ENCODE measurements at regions not wholly inside any gene's neighbourhood (a gene's known extent, or its start where the extent isn't known, plus 50 kb on each side); places are given as distances from the start of the nearest gene placed in this dataset.

DNA sequence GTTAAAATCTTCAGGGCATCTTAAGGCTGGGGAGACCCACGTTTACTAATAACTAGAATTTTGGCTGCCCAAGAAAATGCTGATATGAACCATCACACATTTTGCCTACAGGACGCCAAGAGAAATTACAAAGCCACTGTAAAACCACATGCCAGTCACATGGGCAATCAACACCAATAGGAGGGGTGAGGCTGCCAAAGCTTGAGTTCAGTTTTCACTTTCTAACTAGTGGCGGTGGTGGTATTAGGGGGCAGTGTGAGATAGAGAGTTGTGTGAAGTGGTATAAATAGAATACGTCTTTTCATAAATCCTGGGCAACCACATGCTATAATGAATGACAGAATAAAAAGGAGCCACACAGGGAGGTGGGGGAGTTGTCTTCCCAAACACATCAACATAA lies 147.3 kb downstream of the WNT5A start:
- no peak for ATAC-seq
- intact Hi-C loops (cut with micrococcal nuclease) = no loop called here
- H3K4me1 Mint-ChIP-seq = no peaks in the 10 kb centered on the region
- H3K36me3 ChIP-seq (ENCODE audit: control insufficient read depth, insufficient read depth, low read length) = no peaks in the 10 kb centered on the region
- no peak overlapping the region for H3K27ac ChIP-seq (ENCODE audit: low read length)
- H3K4me3 ChIP-seq (ENCODE audit: low read length) = no peak overlapping the region
- H3K9me3 ChIP-seq (ENCODE audit: control insufficient read depth, insufficient read depth, low read length) = peaks cover 2% of the 10 kb centered on the region
- no peaks in the 10 kb centered on the region for H3K27me3 Mint-ChIP-seq (ENCODE audit: low read depth in 2 of 2)
- H3K4me1 ChIP-seq (ENCODE audit: control insufficient read depth, insufficient read depth, low read length) = no peaks in the 10 kb centered on the region
- H3K27me3 ChIP-seq (ENCODE audit: control insufficient read depth, insufficient read depth, low read length) = no peaks in the 10 kb centered on the region
- H3K36me3 Mint-ChIP-seq = no peaks in the 10 kb centered on the region
- no peak for DNase-seq
- TF ChIP-seq, protein P1, sequence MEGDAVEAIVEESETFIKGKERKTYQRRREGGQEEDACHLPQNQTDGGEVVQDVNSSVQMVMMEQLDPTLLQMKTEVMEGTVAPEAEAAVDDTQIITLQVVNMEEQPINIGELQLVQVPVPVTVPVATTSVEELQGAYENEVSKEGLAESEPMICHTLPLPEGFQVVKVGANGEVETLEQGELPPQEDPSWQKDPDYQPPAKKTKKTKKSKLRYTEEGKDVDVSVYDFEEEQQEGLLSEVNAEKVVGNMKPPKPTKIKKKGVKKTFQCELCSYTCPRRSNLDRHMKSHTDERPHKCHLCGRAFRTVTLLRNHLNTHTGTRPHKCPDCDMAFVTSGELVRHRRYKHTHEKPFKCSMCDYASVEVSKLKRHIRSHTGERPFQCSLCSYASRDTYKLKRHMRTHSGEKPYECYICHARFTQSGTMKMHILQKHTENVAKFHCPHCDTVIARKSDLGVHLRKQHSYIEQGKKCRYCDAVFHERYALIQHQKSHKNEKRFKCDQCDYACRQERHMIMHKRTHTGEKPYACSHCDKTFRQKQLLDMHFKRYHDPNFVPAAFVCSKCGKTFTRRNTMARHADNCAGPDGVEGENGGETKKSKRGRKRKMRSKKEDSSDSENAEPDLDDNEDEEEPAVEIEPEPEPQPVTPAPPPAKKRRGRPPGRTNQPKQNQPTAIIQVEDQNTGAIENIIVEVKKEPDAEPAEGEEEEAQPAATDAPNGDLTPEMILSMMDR (IDR thresholded peaks at IDR 0.05) = no peak
- peaks cover 3 to 10% of the 10 kb centered on the region in 2 donors for H3K9me3 Mint-ChIP-seq
- WGBS (ENCODE audit: insufficient coverage) = 76% methylated on average over 3 of the region's 4 CpGs
- no peak overlapping the region for H3K4me3 Mint-ChIP-seq
- H3K27ac Mint-ChIP-seq = no peak overlapping the region

DNA sequence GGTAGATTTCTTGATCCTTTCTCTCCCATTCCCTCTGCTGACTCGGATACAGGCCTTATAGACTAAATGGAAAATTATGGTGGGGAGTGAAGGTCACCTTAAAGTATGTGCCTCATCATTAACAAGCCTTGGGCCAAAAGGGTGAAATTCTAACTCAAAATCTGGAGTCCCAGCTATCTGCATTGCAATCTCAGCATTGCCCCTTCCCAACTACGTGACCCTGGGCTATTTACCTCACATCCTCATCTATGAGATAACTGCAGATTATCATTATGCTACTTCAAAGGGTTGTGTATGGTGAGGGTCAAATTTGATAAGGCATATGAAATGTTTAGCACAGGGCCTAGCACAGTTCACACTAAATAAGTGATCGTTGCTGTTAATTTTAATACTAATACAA lies 147.7 kb downstream of the WNT5A start:
- Mint-ChIP-seq H3K27me3 (ENCODE audit: low read depth in 2 of 2) (no peaks in the 10 kb centered on the region), H3K27ac (no peak overlapping the region), H3K4me3 (no peak overlapping the region), H3K9me3 (peaks cover 3 to 10% of the 10 kb centered on the region in 2 donors), H3K4me1 (no peaks in the 10 kb centered on the region), H3K36me3 (no peaks in the 10 kb centered on the region)
- no peak for DNase-seq
- Histone ChIP-seq H3K9me3 (ENCODE audit: control insufficient read depth, insufficient read depth, low read length) (peaks cover 2% of the 10 kb centered on the region), H3K27me3 (ENCODE audit: control insufficient read depth, insufficient read depth, low read length) (no peaks in the 10 kb centered on the region), H3K4me1 (ENCODE audit: control insufficient read depth, insufficient read depth, low read length) (no peaks in the 10 kb centered on the region), H3K36me3 (ENCODE audit: control insufficient read depth, insufficient read depth, low read length) (no peaks in the 10 kb centered on the region), H3K27ac (ENCODE audit: low read length) (no peak overlapping the region), H3K4me3 (ENCODE audit: low read length) (no peak overlapping the region)
- 80% methylated on average over 1 of the region's 3 CpGs for WGBS (ENCODE audit: insufficient coverage)
- TF ChIP-seq, protein P1 (IDR thresholded peaks at IDR 0.05) = no peak
- no peak for ATAC-seq
- intact Hi-C loops (cut with micrococcal nuclease) = no loop called here

DNA sequence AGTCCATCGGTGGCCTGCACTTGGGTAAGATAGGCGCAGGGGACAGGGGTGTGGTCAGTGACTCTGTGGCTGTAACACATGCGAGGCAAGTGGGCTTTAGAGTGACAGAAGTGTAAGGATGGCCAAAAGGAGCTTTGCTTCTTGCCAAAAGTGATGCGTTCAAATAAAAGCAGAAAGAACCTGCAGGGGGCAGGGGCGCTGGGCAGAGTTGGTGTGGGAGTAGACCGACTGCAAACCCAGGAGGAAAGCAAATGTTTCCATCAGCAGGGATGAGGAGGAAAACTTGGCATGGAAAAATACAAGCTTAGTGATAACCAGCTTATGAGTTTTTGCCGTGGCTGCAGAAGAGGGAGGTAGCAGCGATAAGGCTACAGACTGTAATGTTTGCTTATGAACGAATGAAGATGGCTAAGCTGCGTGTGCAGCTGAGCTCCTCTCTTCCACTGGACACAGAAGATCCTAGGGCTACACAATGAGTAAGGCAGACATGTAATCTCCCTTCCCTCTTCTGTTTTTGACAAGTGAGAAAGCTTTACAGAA lies 149.4 kb downstream of the WNT5A start:
- 87% methylated on average over 10 of the region's 10 CpGs for WGBS (ENCODE audit: insufficient coverage)
- H3K9me3 Mint-ChIP-seq = peaks cover 7 to 10% of the 10 kb centered on the region in 2 donors

DNA sequence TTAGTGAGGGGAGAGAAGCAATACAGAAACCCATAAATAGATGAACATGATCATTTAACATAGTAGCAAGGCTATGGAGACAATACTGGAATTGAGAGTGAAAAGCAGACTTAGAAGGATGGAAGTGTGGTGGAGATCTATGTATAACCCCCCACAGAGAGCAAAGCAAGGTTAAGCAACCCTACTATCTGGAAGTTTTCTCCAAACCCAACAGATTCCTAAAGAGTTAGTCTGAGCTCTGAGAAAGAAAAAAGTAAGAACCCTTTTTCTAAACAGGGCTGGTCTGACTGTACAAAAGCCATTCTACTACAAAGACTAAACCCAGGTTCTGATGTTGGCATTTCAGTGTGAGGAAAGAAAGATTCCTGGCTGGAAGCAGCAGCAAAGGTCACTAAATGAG lies 153.2 kb downstream of the WNT5A start:
- Histone ChIP-seq H3K27me3 (ENCODE audit: control insufficient read depth, insufficient read depth, low read length) (no peaks in the 10 kb centered on the region), H3K4me1 (ENCODE audit: control insufficient read depth, insufficient read depth, low read length) (no peaks in the 10 kb centered on the region), H3K27ac (ENCODE audit: low read length) (no peak overlapping the region), H3K36me3 (ENCODE audit: control insufficient read depth, insufficient read depth, low read length) (no peaks in the 10 kb centered on the region), H3K9me3 (ENCODE audit: control insufficient read depth, insufficient read depth, low read length) (peaks cover 9% of the 10 kb centered on the region), H3K4me3 (ENCODE audit: low read length) (no peak overlapping the region)
- Mint-ChIP-seq H3K4me3 (no peak overlapping the region), H3K4me1 (no peaks in the 10 kb centered on the region), H3K9me3 (peaks cover 10 to 11% of the 10 kb centered on the region in 2 donors), H3K27ac (no peak overlapping the region), H3K27me3 (ENCODE audit: low read depth in 2 of 2) (no peaks in the 10 kb centered on the region), H3K36me3 (no peaks in the 10 kb centered on the region)
- intact Hi-C loops (cut with micrococcal nuclease) = no loop called here
- DNase-seq = no peak
- TF ChIP-seq, protein P1 (IDR thresholded peaks at IDR 0.05) = no peak
- ATAC-seq = no peak

More for the DNA sequence above, 149.4 kb downstream of the WNT5A start:
- DNase-seq (no peak), ATAC-seq (no peak)
- Mint-ChIP-seq H3K36me3 (no peaks in the 10 kb centered on the region), H3K27ac (no peak overlapping the region), H3K27me3 (ENCODE audit: low read depth in 2 of 2) (no peaks in the 10 kb centered on the region), H3K4me1 (no peaks in the 10 kb centered on the region), H3K4me3 (no peak overlapping the region)
- no peaks in the 10 kb centered on the region for H3K4me1 ChIP-seq (ENCODE audit: control insufficient read depth, insufficient read depth, low read length)
- H3K36me3 ChIP-seq (ENCODE audit: control insufficient read depth, insufficient read depth, low read length) = no peaks in the 10 kb centered on the region
- H3K9me3 ChIP-seq (ENCODE audit: control insufficient read depth, insufficient read depth, low read length) = peaks cover 7% of the 10 kb centered on the region
- no peak overlapping the region for H3K4me3 ChIP-seq (ENCODE audit: low read length)
- intact Hi-C loops (cut with micrococcal nuclease) = no loop called here
- TF ChIP-seq, protein P1 (IDR thresholded peaks at IDR 0.05) = no peak
- no peak overlapping the region for H3K27ac ChIP-seq (ENCODE audit: low read length)
- H3K27me3 ChIP-seq (ENCODE audit: control insufficient read depth, insufficient read depth, low read length) = no peaks in the 10 kb centered on the region

Data from natural killer cell (primary cell).